ENCODE measurements at regions not wholly inside any gene's neighbourhood (a gene's known extent, or its start where the extent isn't known, plus 50 kb on each side); places are given as distances from the start of the nearest gene placed in this dataset.

DNA sequence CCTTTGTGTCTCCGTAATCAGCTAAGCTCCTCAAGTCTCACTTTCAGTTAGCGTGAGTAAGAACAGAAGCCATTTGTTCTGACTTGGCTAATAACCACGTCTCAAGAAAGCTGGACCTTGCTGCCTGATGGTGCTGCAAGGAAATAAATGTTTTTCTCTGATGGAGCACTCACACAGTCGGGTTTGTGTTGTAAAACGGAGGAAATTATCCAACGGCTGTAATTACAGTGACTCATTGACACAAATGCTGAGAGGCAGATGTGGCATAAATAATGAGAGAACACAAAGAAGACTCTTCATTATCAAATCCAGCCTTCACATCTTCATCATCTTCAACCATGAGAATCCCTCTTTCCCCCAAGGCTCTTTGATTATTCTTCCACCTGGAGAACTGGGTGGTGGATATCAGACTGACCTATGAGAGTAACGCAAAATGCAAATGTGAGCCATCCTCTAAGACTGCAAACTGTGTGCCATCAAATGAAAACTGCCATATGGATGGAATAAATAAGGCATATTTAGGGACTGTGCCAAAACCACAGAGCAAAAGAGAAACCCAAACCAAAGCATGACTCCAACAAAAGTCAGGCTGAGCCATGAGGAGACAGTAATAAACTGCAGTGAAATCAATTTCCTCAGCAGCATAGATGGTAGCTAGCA is 252.6 kb downstream of the RND3 start:
- TF ChIP-seq EZH2 (IDR thresholded peaks at IDR 0.05; ENCODE audit: low read length, unreplicated experiment) (no peak), EZH2phosphoT487 (IDR thresholded peaks at IDR 0.05; ENCODE audit: borderline replicate concordance, low read length) (no peak)
- TF ChIP-seq, protein P1, sequence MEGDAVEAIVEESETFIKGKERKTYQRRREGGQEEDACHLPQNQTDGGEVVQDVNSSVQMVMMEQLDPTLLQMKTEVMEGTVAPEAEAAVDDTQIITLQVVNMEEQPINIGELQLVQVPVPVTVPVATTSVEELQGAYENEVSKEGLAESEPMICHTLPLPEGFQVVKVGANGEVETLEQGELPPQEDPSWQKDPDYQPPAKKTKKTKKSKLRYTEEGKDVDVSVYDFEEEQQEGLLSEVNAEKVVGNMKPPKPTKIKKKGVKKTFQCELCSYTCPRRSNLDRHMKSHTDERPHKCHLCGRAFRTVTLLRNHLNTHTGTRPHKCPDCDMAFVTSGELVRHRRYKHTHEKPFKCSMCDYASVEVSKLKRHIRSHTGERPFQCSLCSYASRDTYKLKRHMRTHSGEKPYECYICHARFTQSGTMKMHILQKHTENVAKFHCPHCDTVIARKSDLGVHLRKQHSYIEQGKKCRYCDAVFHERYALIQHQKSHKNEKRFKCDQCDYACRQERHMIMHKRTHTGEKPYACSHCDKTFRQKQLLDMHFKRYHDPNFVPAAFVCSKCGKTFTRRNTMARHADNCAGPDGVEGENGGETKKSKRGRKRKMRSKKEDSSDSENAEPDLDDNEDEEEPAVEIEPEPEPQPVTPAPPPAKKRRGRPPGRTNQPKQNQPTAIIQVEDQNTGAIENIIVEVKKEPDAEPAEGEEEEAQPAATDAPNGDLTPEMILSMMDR (conservative IDR thresholded peaks at IDR 0.05; ENCODE audit: low read depth, low read length), result no peak

Data from PC-3 (cell line).